Kidney epithelial cell (primary cell): ENCODE measurements at regions not wholly inside any gene's neighbourhood (a gene's known extent, or its start where the extent isn't known, plus 50 kb on each side); places are given as distances from the start of the nearest gene placed in this dataset.

Experiments used
- DNase-seq: peaks from one replicate; pipeline ENCODE4 v3.0.0-alpha.2; 2010; ENCODE audit warnings: low read depth
- H3K27me3 ChIP-seq: 2 replicates; pipeline ENCODE4 v1.6.0; 2011; ENCODE audit warnings: low read length; ENCODE audit not compliant: control insufficient read depth, insufficient read depth
- H3K36me3 ChIP-seq: 2 replicates; pipeline ENCODE4 v1.5.1; 2011; ENCODE audit warnings: low read length; ENCODE audit not compliant: control insufficient read depth, insufficient read depth
- H3K4me3 ChIP-seq: 2 replicates; pipeline ENCODE4 v1.5.1; 2011; ENCODE audit warnings: low read depth, mild to moderate bottlenecking, control low read depth, low read length
- TF ChIP-seq, protein P1 (sequence below): IDR thresholded peaks from 2 replicates; pipeline ENCODE4 v1.5.1; 2011; ENCODE audit warnings: mild to moderate bottlenecking, moderate library complexity, low read length, control low read depth, inconsistent platforms; ENCODE audit not compliant: insufficient read depth, poor library complexity, severe bottlenecking

DNA sequence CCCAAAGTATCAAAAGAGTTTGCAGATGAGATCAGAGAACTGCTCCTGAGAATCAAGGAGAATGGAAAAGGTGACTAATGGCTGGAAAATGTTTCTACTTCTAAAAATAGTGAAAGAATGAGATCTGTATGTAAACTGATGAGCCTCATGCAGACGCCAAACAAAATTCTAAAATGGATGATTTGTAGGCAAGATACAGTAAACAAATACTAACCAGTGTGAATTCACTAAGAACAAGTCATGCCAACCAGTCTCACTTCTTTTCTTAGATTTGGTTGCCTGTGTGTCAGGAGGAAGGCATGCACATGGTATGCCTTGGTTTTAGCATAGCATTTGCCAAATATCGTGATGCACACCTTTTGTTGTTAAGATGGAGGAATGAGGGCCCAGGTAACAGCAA lies 94.9 kb upstream of the PIK3CG start:
- H3K4me3 ChIP-seq = no peak overlapping the region
- H3K36me3 ChIP-seq = no peaks in the 10 kb centered on the region
- no peaks in the 10 kb centered on the region for H3K27me3 ChIP-seq
- TF ChIP-seq, protein P1, sequence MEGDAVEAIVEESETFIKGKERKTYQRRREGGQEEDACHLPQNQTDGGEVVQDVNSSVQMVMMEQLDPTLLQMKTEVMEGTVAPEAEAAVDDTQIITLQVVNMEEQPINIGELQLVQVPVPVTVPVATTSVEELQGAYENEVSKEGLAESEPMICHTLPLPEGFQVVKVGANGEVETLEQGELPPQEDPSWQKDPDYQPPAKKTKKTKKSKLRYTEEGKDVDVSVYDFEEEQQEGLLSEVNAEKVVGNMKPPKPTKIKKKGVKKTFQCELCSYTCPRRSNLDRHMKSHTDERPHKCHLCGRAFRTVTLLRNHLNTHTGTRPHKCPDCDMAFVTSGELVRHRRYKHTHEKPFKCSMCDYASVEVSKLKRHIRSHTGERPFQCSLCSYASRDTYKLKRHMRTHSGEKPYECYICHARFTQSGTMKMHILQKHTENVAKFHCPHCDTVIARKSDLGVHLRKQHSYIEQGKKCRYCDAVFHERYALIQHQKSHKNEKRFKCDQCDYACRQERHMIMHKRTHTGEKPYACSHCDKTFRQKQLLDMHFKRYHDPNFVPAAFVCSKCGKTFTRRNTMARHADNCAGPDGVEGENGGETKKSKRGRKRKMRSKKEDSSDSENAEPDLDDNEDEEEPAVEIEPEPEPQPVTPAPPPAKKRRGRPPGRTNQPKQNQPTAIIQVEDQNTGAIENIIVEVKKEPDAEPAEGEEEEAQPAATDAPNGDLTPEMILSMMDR = no peak
- DNase-seq = peak; percentile 68

DNA sequence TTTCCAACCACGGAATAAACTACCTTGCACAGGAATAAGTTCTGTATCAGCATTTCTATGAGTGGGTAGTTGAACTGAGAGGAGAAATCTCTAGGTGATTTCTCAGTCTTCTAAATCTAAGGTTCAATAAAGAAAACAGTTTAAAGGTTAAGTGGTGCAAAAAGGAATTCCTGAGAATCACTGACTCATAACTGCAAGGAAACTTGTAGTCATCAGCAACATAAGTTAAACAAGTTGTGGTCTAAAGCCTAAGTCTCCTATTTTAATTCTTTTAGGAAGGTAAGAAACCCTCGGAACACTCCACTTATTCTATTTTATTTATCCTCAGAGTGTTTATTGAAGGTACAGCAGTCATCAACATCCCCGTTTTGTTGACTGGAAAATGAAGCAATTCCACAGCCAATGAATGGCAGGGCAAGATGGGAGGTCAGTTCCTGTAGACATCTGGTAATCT lies 92.4 kb upstream of the PIK3CG start:
- DNase-seq = peak; percentile 79
- H3K4me3 ChIP-seq = no peak overlapping the region
- no peaks in the 10 kb centered on the region for H3K27me3 ChIP-seq
- TF ChIP-seq, protein P1 = no peak
- H3K36me3 ChIP-seq = no peaks in the 10 kb centered on the region

DNA sequence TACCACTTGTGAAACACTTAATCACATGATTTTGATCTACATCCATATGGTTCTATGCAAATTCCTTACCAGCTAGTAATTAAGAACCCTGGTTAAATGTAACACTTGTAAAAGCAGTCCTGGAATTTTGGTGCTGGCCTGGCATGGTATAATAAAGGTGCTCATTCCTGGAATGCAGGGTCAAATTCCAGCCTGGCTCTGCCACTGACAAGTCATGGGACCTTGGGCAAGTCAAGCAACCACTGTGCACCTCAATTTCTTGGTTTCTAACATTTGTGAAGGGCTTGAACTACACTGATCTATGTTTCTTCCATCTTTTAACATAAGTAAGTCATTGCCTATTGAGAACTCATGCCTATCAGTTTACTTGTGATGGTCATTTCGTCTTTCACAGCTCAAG lies 91.9 kb upstream of the PIK3CG start:
- H3K36me3 ChIP-seq = no peaks in the 10 kb centered on the region
- TF ChIP-seq, protein P1 = no peak
- DNase-seq = no peak
- H3K27me3 ChIP-seq = no peaks in the 10 kb centered on the region
- H3K4me3 ChIP-seq = no peak overlapping the region

DNA sequence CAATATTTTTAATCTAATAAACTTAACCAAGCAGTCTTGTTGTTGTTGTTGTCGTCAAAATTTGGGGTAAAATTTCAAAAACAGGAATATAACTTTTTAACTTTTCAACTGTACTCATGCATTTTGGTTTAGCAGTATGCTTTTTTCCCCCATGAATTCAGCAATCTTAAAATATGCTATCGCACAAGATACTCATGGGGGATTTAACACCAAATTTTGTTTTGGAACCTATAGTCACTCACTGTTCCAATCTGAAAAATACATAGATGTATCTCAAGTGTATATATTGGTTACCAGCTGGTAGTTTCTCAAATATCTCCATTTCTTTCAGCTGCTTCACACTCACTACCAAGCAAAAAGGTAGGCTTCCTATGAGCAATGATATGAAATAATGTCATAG lies 91.4 kb upstream of the PIK3CG start:
- no peak overlapping the region for H3K4me3 ChIP-seq
- H3K27me3 ChIP-seq = no peaks in the 10 kb centered on the region
- TF ChIP-seq, protein P1 = no peak
- no peak for DNase-seq
- H3K36me3 ChIP-seq = no peaks in the 10 kb centered on the region

DNA sequence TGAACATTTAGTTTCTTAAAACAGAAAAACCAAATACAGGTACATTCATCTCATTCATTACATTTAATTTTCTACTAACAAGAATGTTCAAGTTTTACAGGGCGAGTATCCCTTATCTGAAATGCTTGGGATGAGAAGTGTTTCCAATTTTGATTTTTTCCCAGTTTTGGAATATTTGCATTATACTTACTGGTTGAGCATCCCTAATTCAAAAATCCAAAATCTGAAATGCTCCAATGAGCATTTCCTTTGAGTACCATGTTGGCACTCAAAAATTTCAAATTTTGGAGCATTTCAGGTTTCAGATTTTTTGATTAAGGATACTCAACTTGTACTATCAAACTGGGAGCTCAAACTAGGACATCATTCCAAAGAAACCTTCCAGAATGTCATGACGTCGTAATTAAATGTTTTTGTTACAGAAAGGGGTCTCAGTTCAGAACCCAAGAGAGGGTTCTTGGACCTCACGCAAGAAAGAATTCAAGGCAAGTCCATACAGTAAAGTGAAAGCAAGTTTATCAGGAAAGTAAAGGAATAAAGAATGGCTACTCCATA lies 90.8 kb upstream of the PIK3CG start:
- no peak for DNase-seq
- H3K4me3 ChIP-seq = no peak overlapping the region
- H3K36me3 ChIP-seq = no peaks in the 10 kb centered on the region
- no peaks in the 10 kb centered on the region for H3K27me3 ChIP-seq
- TF ChIP-seq, protein P1 = no peak
